ENCODE measurements at regions not wholly inside any gene's neighbourhood (a gene's known extent, or its start where the extent isn't known, plus 50 kb on each side); places are given as distances from the start of the nearest gene placed in this dataset.

GRCh38 chr12:94781835-94782234, 131.5 kb upstream of the TMCC3 start:
- DNase-seq (ENCODE audit: low read depth): no peak

GRCh38 chr12:94779485-94779884, 129.1 kb upstream of the TMCC3 start:
- DNase-seq (ENCODE audit: low read depth): peak; percentile 97

- no peak for DNase-seq (ENCODE audit: low read depth)
Observed at GRCh38 chr12:94777936-94778335, 127.6 kb upstream of the TMCC3 start.

GRCh38 chr12:94775710-94776109, 125.4 kb upstream of the TMCC3 start:
- no peak for DNase-seq (ENCODE audit: low read depth)

- no peak for DNase-seq (ENCODE audit: low read depth)
Observed at GRCh38 chr12:94771741-94772140, 121.4 kb upstream of the TMCC3 start.

- DNase-seq (ENCODE audit: low read depth): no peak
Observed at GRCh38 chr12:94771199-94771598, 120.8 kb upstream of the TMCC3 start.

GRCh38 chr12:94770791-94771190, 120.4 kb upstream of the TMCC3 start:
- DNase-seq (ENCODE audit: low read depth): no peak

GRCh38 chr12:94769776-94770759, 119.7 kb upstream of the TMCC3 start:
- no peak for DNase-seq (ENCODE audit: low read depth)

- DNase-seq (ENCODE audit: low read depth): peak; percentile 41
Observed at GRCh38 chr12:94769047-94769420, 118.7 kb upstream of the TMCC3 start.

- peak; percentile 40 for DNase-seq (ENCODE audit: low read depth)
Observed at GRCh38 chr12:94768398-94769046, 118.2 kb upstream of the TMCC3 start.

GRCh38 chr12:94767956-94768355, 117.6 kb upstream of the TMCC3 start:
- peak; percentile 53 for DNase-seq (ENCODE audit: low read depth)

GRCh38 chr12:94766397-94766796, 116.0 kb upstream of the TMCC3 start:
- no peak for DNase-seq (ENCODE audit: low read depth)

- no peak for DNase-seq (ENCODE audit: low read depth)
Observed at GRCh38 chr12:94763462-94763861, 113.1 kb upstream of the TMCC3 start.

- no peak for DNase-seq (ENCODE audit: low read depth)
Observed at GRCh38 chr12:94762943-94763342, 112.6 kb upstream of the TMCC3 start.

- DNase-seq (ENCODE audit: low read depth): peak; percentile 57
Observed at GRCh38 chr12:94762259-94762942, 112.0 kb upstream of the TMCC3 start.

GRCh38 chr12:94761559-94761958, 111.2 kb upstream of the TMCC3 start:
- DNase-seq (ENCODE audit: low read depth): peak; percentile 98

GRCh38 chr12:94760786-94761185, 110.4 kb upstream of the TMCC3 start:
- DNase-seq (ENCODE audit: low read depth): peak; percentile 90

GRCh38 chr12:94756789-94757188, 106.4 kb upstream of the TMCC3 start:
- DNase-seq (ENCODE audit: low read depth): no peak

GRCh38 chr12:94755598-94755997, 105.2 kb upstream of the TMCC3 start:
- no peak for DNase-seq (ENCODE audit: low read depth)

GRCh38 chr12:94754653-94755052, 104.3 kb upstream of the TMCC3 start:
- no peak for DNase-seq (ENCODE audit: low read depth)

- DNase-seq (ENCODE audit: low read depth): peak; percentile 28
Observed at GRCh38 chr12:94753036-94753679, 102.8 kb upstream of the TMCC3 start.

- no peak for DNase-seq (ENCODE audit: low read depth)
Observed at GRCh38 chr12:94750864-94751263, 100.5 kb upstream of the TMCC3 start.

Data from iris pigment epithelial cell (primary cell).